GM21723 (cell line): ENCODE measurements at regions not wholly inside any gene's neighbourhood (a gene's known extent, or its start where the extent isn't known, plus 50 kb on each side); places are given as distances from the start of the nearest gene placed in this dataset.
"Not testable (repeated sequence)": the region's sequence is repeated elsewhere in the genome, so short reads cannot be mapped to it uniquely, and the experiment has no call there.

Experiments used
- ATAC-seq: cut with Tn5 transposase; IDR thresholded peaks from one replicate; pipeline ENCODE4 v1.9.1; 2021; ENCODE audit warnings: mild to moderate bottlenecking, moderate library complexity; ENCODE audit not compliant: unreplicated experiment

DNA sequence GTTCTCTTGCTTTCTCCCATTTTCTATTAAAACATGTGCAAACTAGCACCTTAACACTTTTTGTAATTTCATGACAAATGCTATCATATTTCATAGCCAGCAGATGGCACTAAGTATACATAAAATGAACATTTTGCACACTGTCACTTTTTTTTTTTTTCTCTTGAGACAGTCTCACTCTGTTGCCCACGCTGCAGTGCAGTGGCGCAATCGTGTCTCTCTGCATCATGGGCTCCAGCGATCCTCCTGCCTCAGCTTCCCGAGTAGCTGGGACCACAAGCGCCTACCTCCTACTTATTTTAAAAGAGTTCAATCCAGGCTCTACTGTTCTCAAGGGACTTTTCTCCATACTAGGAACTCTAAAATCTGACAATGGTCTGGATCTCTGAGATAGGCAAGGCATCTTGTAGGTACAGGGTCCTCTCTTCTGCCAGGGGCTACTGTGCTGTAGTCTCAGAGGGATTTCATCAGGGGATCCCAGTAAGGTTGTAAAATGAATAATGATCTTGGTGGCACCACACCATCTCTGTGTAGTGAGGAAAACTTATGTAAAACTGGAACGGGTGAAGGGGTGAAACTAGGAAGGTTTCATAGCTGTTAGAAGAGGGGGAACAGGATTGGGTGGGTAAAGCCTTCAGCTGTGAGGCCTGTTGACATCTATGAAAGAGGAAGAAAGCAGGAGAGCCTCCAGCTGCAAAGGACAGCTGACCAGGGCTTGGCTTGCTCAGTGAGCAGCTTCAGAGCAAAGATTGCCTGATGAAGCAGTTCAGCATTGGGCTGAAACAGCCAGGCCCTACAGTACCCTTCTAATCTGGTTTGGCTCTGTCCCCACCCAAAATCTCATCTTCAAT, 196.9 kb downstream of the AVL9 start:
- peak; percentile 78 for ATAC-seq

DNA sequence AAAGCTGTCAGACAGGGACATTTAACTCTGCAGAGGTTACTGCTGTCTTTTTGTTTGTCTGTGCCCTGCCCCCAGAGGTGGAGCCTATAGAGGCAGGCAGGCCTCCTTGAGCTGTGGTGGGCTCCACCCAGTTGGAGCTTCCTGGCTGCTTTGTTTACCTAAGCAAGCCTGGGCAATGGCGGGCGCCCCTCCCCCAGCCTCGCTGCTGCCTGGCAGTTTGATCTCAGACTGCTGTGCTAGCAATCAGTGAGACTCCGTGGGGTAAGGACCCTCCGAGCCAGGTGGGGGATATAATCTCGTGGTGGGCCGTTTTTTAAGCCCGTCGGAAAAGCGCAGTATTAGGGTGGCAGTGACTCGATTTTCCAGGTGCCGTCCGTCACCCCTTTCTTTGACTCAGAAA, 192.8 kb downstream of the AVL9 start:
- not testable (repeated sequence) for ATAC-seq

DNA sequence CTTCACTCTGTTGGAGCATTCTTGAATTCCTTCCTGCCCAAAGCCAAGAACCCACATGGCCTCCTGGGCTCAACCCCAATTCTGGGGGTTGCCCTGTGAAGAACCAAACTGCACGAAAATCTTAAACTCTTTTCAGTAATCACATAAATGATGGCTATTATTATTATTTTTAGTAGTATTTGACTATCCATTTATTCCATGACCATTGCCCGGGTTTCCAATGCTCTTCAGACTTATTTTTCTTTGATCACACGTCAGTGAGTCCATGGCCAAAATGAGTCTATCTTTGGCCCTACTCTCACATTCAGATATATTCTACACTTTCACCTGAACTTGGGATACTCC, 185.9 kb downstream of the AVL9 start:
- ATAC-seq: no peak

DNA sequence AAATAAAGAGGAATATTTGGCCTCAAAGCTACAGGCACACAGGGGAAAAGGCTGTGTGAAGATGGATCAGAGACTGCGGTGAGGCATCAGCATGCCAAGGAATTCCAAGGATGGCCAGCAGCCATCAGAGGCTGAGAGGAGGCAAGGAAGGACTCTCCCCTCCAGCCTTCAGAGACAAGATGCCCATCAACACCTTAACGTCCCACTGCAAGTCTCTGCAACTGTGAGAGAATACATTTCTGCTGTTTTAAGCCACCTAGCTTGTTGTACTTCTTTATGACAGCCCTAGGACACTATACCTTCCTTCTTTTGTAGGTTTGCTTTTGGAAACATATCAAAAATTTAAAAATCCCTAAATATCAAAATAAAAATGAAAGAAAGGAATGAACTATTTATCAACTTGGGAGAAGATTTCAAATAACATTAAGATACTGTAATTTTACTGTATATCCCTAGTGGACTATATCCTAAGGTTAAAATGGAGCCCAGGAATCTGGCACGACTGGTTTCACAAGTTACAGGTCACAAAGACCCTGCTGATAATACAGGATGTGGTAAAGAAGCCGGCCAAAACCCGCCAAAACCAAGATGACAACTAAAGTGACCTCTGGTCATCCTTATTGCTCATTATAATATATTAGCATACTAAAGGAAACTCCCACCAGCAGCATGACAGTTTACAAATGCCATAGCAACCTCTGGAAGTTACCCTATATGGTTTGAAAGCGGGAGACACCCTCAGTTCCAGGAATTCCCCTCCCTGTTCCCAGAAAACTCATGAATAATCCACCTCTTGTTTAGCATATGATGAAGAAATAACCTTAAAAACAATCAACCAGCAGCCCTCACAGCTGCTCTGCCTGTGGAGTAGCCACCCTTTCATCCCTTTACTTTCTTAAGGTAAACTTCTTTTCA, 185.2 kb downstream of the AVL9 start:
- no peak for ATAC-seq

DNA sequence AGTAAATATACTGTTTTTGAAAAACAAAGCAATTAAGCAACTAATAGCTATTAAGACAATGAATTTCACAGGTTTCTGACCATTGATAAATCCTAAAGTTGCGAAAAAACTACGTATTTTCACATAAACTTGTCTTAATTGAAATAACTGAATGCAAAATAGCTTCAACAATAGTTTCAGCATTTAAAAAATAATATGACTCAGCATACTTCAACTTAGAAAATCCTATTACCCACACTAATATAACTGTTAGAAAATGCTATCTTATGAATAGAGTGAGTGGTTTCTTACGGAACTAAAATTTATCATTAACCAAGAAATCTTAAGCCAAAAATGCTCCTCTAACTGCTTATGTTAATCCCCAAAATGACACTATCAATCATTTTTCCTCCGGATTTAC, 183.9 kb downstream of the AVL9 start:
- ATAC-seq: no peak

DNA sequence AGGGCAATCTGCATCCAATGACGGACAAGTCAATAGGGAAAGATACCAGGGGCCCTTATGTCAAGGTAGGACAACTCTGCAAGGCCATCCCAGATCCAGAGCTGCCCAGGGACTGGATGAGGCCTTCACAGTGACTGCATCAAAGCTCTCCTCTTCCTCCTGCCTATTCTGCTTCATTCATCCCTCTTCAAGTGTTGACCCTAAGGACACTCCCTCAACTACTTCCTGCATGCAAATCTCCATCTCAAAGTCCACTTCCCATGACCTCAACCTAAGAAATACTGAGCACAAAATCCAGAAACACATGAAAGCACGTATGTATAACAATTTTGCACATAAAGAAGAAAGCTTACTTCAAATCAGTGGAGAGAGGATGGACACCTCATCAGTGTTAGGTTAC, 182.3 kb downstream of the AVL9 start:
- no peak for ATAC-seq

DNA sequence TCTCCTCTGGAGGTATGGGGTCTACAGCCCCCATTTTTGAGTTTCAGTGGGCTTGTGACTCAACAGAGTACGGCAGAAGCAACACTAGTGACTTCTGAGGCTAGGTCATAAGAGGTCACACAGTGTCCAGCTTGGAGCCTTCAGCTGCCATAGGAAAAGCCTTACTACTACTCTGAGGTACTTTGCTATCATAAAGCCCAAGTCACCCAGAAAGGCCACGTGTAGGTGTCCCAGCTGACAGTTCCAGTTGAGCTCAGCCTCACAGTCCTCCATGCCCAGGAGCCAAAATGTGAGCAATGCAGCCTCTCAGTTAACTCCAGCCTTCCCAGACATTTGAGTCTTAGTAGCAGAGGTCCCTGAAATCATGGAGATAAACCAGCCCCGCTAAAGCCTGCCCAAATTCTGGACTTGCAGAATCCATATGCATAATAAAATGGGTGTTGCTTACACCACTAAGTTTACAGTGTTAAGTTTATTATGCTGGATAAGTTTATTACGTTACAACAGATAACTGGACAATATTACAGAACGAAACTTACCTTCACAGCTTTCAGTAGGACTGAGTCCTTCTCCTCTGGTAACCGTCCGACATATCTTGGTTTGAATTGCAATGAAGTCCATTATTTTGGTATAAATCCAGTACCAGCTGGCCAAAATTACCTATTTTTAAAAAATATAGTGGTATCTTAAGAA, 181.1 kb downstream of the AVL9 start:
- ATAC-seq: no peak

DNA sequence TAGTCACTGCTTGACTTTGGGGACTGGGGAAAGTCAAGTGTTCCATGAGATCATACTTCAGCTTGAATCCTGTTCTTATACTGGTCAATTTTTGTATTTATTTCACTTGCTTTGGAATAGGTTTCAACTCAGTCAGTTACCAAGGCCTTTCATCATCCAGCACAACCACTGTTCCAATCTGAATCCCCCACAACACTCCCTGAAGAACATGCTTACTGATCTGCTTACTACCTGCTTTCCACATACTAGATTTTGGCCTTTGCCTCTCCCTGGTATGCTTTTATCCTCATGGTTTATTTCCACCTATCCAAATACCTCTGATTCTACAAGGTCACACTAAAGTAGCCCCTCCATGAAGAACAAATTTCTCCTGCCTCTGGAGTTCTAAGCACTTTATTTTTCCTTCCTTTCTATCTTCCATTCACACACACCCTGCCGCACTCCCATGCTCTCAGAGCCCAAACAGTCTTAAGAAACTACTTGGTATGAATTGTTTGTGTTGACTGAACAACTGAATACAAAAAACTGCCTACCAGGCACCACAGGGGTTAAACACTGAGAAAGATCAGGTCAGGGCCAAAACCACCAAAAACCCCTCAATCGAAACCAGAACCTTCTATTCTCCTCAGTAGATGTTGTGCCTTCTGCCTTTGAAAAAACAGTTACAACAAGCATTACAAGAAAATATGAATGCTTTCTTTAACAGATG, 178.1 kb downstream of the AVL9 start:
- ATAC-seq: no peak

DNA sequence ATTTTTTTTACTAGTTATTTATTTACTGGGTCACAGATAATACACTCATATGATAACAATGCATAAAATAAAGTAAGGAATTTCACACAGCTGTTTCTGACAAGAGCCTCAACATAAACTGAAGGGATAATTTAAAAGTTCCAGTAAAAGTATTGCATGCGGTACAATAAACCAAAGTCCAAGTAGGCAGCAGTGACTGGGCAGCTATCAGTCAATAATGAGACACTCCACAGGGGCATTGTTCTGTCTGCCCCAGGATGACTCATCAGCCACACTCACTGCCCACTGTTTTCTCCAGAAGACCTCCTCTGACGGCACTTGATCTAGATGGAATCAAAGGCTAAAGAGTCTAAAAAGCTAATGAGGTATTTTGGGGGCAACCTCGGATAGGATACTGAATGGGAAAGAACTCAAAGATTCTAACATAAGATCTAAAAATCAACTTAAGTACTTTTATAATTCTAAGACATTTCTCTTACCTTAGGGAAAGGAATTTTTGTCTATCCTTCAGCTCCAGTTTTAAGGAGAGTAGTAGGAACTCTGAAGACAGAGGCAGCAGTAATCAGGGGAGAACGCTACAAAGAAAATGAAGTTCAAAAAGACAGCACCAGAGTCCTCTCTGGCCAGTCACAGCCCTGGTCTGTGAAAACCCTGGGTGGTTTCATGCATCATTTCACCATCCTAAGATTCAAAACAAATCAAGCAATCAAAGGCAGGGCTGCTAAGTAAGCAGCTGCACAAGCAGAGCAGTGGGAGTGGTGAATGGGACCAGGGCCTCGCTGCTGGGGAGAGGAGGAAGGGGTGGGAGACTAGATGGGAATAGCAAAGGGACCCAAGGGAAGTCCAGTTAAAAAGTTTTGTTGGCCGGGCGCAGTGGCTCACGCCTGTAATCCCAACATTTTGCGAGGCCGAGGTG, 175.1 kb downstream of the AVL9 start:
- no peak for ATAC-seq

DNA sequence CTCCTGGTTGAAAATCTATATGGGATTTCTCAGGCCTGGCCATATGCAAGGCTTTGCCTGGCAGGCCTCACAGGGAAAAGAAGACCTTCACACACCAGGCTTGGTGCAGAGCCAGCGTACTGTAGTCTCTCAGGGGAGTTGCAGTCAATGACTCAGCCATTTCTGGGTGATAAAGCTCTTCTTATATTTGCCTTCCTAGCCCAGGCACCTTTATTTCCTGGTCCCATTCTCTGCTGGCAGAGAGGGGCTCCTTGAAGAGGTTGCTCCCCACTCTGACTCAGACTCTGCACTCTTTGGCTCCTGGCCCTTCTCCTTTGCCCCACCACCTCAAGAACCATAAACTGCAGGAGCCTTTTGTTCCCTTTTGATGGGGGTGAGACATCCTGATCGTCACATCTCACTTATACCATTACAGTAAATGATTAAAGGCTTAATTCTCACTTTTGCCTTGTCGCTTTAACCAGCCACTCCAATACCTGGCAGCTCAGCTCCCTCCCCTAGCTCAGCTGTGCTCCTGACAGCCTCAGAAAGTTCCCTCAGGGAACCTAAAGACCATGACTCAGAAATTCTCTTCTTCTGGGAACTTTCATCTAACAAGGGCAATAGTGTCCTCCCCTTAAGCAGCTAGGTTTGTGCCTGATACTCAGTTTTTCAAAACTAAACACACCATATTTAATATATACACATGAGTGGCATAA, 174.0 kb downstream of the AVL9 start:
- ATAC-seq: not testable (repeated sequence)

DNA sequence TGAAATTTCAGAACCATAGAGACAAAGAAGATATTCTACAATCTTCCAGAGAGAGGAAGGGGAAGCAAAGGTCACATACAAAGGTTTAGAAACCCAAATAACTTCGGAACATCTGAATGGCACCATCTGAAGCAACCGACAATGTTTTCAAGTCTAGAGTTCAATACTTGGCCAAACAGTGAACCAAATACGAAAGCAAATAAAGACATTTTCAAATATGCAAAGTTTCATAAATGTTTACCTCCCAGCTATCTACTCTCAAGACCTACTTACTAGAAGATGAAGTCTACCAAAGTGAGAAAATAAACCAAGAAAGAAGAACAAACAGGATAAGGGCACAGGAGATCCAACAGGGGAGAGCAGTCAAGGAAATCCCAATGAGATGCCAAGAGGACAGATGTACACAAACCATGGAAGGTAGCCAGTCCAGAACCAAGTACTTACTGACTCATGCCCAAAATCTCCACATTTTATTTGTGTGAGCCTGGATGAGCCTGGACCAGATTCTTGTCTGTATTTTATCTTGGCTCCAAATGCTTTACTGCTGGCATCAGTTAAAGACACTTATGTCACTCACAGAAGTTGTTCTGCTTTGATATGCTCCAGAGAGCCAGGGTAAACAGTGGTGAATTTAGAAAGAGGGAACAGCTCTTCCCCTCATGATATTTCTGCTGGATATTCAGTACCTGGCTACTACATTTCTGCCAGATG, 173.3 kb downstream of the AVL9 start:
- ATAC-seq: not testable (repeated sequence)

DNA sequence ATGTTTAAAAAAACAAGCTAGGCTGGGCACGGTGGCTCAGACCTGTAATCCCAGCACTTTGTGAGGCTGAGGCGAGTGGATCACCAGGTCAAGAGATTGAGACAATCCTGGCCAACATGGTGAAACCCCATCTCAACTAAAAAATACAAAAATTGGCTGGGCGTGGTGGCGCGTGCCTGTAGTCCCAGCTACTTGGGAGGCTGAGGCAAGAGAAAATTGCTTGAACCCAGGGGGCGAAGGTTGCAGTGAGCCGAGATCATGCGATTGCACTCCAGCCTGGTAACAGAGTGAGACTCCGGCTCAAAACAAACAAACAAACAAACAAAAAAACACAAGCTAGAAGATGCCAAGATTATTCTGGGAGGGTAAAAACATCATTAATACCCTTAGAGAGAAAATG, 172.3 kb downstream of the AVL9 start:
- ATAC-seq: not testable (repeated sequence)

DNA sequence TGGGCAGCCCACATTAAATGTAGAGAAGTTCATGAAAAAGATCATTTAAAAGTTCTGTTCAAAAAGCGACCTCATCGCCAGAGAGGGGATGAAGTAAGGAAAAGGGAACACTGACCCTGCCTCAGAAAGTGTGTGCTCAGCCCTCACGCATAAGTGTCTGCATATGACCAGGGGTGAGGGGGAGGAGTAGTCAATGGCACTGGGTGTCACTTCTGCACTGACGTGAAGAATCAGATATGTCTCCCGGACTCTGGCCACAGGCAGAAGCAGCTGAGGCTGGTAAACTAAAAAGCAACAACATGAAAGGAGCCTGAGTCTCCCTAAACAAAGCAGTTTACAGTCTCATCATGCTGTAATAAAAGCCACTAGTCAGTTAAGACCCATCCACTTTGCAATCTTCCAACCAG, 168.5 kb downstream of the AVL9 start:
- ATAC-seq: not testable (repeated sequence)

DNA sequence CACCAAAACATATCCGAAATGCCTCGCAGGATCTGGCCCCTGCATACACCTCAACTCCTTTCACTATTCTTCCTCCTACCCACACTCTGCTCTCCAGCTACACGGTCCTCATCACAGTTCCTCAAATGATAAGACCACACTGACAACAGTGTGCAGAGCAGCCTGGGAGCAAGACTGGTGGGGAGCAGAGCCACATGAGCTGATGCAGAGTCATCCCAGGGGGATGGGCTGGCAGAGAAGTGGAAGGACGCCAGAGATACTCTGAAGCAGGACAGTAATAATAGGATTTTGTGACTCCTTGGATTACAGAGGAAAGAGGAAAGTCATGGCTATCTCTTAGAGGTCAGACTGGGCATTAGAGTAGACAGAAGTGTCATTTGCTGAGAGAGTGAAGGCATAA, 167.2 kb downstream of the AVL9 start:
- not testable (repeated sequence) for ATAC-seq

DNA sequence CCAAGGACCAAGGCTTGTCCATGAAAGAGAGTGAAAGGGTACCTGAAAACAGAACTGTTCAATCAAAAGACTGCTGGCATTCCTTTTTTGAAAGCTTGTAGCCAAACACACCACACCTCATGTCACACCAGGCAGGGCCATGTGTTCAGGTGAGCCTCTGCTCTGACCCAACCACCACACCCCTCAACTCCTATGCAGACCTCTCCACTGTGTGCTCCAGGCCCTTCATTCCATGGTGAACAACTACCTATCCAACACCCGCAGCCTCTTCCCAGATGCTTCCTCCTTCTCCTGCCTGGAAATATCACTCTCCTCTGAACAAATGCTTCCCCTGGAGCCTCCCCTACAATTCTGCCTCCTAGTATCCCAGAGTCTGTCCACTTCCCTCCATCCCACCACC, 166.6 kb downstream of the AVL9 start:
- no peak for ATAC-seq

DNA sequence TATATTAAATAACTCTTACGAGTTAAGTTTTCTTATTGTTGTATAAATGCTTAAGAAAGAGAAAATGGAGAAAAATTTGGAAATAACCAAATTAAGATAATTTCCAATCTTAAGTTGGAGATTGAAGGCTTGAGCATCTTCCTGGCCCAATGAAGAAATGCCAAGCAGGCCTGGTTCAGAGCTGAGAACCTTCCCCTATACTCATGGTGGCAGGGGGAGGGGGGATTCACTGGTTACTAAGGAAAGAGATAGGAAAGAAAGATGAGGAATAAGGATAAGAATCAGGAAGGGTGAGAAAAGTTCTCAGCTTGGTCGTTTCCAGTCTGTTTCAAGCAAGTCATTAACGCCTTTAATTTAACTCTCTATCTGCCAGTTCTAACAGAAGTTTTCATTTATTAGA, 166.2 kb downstream of the AVL9 start:
- no peak for ATAC-seq

DNA sequence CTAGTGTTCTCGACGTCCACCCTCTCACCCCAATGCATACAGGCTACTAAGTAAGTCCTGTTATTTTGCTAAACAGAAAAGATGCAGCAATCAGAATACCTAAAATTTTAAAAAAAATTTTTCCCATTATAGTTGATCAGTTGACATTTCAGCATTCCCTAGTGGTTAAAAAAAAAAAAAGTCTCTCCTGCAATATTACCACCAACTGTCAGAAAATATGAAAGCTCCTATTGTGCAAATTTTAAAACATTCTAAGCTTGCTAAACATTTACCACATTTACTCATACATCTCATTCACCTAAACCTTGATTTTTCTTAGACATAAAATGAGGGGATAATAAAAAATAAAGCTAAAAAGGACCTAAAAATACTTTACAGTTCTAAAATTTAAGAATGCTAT, 165.6 kb downstream of the AVL9 start:
- ATAC-seq: no peak

DNA sequence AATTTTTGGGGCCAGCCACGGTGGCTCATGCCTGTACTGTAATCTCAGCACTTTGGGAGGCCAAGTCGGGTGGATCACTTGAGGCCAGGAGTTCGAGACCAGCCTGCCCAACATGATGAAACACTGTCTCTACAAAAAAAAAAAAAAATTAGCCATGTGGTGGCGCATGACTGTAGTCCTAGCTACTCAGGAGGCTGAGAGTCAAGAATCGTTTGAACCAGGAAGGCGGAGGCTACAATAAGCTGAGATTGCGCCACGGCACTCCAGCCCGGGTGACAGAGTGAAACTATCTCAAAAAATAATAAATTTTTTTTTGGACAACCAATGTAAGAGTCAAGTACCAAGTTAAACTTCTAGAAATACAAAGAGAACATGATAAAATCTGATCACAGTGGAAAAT, 164.6 kb downstream of the AVL9 start:
- no peak for ATAC-seq

DNA sequence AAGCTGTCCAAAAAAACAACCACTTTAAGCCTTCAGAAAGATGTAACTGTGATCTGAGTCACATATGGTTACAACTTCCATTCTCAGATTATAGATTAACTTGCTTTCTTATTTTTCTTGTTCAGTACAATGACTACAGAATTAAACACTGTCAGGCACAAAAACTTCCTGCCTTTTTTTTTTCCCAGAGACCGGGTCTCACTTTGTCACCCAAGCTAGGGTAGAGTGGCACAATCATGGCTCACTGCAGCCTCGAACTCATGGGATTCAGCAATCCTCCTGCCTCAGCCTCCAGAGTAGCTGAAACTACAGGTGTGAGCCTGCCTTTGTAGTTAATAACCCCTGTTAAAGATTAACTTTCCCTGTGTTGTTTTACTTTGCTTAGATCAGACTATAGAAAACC, 163.2 kb downstream of the AVL9 start:
- ATAC-seq: no peak
